ENCODE measurements at regions not wholly inside any gene's neighbourhood (a gene's known extent, or its start where the extent isn't known, plus 50 kb on each side); places are given as distances from the start of the nearest gene placed in this dataset.
"Not testable (repeated sequence)": the region's sequence is repeated elsewhere in the genome, so short reads cannot be mapped to it uniquely, and the experiment has no call there.

DNA sequence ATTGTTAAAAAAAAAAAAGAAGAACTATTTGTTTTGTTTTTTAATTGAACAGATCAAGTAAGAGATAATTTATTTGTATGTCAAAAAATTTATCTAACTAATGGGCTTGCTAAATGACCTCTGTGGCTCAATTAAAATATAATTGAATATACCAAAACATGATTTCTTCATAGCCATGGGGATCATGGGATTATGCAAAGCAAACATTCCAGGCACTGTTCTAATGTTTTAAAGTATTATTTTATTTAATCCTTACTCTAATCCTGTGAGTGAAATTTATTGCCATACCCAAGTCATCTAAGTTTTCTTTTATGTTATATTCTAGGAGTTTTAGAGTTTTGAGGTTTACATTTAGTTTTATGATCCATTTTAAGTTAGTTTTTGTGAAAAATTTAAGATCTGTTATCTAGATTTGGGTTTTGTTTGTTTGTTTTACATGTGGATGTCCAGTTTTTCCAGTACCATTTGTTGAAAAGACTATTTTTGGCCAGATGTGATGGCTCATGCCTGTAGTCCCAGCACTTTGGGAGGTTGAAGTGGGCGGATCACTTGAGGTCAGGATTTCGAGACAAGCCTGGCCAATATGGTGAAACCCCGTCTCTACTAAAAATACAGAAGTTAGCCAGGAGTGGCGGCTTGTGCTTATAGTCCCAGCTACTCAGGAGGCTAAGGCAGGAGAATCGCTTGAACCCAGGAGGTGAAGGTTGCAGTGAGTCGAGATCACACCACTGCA is 52.3 kb upstream of the CNOT10 start:
- CTCF ChIA-PET, result no interaction called here
- no peak overlapping the region for H3K4me3 ChIP-seq (ENCODE audit: low read length)
- peaks cover 0 to 19% (median 8%) of the 10 kb centered on the region in 5 donors for H3K27me3 Mint-ChIP-seq
- no peak overlapping the region for H3K4me3 Mint-ChIP-seq
- H3K36me3 Mint-ChIP-seq, result no peaks in the 10 kb centered on the region
- POLR2A ChIA-PET, result no interaction called here
- H3K27me3 ChIP-seq (ENCODE audit: control insufficient read depth in 2 of 2, insufficient read depth in 2 of 2, low read length in 2 of 2), result no peaks in the 10 kb centered on the region
- peaks cover 0 to 2% (median 0%) of the 10 kb centered on the region in 11 donors for H3K9me3 Mint-ChIP-seq
- H3K36me3 ChIP-seq (ENCODE audit: control insufficient read depth in 2 of 3, insufficient read depth in 3 of 3, low read length in 3 of 3), result no peaks in the 10 kb centered on the region
- no peaks in the 10 kb centered on the region for H3K4me1 Mint-ChIP-seq
- H3K4me1 ChIP-seq (ENCODE audit: control insufficient read depth in 2 of 2, insufficient read depth in 2 of 2, low read length in 2 of 2), result no peaks in the 10 kb centered on the region
- ATAC-seq (no peak), DNase-seq (no peak)
- intact Hi-C loops (cut with micrococcal nuclease), result no loop called here
- no peak overlapping the region for H3K27ac Mint-ChIP-seq
- no peak overlapping the region for H3K27ac ChIP-seq (ENCODE audit: low read depth, low read length)
- no peaks in the 10 kb centered on the region for H3K9me3 ChIP-seq (ENCODE audit: control insufficient read depth in 2 of 3, low read length in 3 of 3)

- ChIA-PET POLR2A (no interaction called here), CTCF (no interaction called here)
- Histone ChIP-seq H3K9me3 (ENCODE audit: control insufficient read depth in 2 of 3, low read length in 3 of 3) (no peaks in the 10 kb centered on the region), H3K27me3 (ENCODE audit: control insufficient read depth in 2 of 2, insufficient read depth in 2 of 2, low read length in 2 of 2) (no peaks in the 10 kb centered on the region), H3K27ac (ENCODE audit: low read depth, low read length) (no peak overlapping the region), H3K36me3 (ENCODE audit: control insufficient read depth in 2 of 3, insufficient read depth in 3 of 3, low read length in 3 of 3) (no peaks in the 10 kb centered on the region), H3K4me3 (ENCODE audit: low read length) (no peak overlapping the region), H3K4me1 (ENCODE audit: control insufficient read depth in 2 of 2, insufficient read depth in 2 of 2, low read length in 2 of 2) (no peaks in the 10 kb centered on the region)
- DNase-seq (no peak), ATAC-seq (no peak)
- Mint-ChIP-seq H3K27ac (no peak overlapping the region), H3K4me1 (no peaks in the 10 kb centered on the region), H3K27me3 (peaks cover 5 to 11% (median 9%) of the 10 kb centered on the region in 5 donors), H3K4me3 (no peak overlapping the region), H3K36me3 (no peaks in the 10 kb centered on the region), H3K9me3 (peaks cover 0 to 2% (median 0%) of the 10 kb centered on the region in 11 donors)
- intact Hi-C loops (cut with micrococcal nuclease), result no loop called here
Measured at GRCh38 chr3:32630266-32630665, 54.7 kb upstream of the CNOT10 start.

- Mint-ChIP-seq H3K4me1 (no peaks in the 10 kb centered on the region), H3K4me3 (peak overlapping the region in 1 of 10 donors; percentile 21), H3K9me3 (peaks cover 0 to 4% (median 0%) of the 10 kb centered on the region in 11 donors), H3K36me3 (no peaks in the 10 kb centered on the region), H3K27me3 (peaks cover 2 to 13% (median 8%) of the 10 kb centered on the region in 5 donors), H3K27ac (no peak overlapping the region)
- no peaks in the 10 kb centered on the region for H3K36me3 ChIP-seq (ENCODE audit: control insufficient read depth in 2 of 3, insufficient read depth in 3 of 3, low read length in 3 of 3)
- ChIA-PET CTCF (no interaction called here), POLR2A (no interaction called here)
- DNase-seq (no peak), ATAC-seq (no peak)
- H3K4me3 ChIP-seq (ENCODE audit: low read length), result no peak overlapping the region
- no peaks in the 10 kb centered on the region for H3K9me3 ChIP-seq (ENCODE audit: control insufficient read depth in 2 of 3, low read length in 3 of 3)
- H3K4me1 ChIP-seq (ENCODE audit: control insufficient read depth in 2 of 2, insufficient read depth in 2 of 2, low read length in 2 of 2), result no peaks in the 10 kb centered on the region
- intact Hi-C loops (cut with micrococcal nuclease), result no loop called here
- no peaks in the 10 kb centered on the region for H3K27me3 ChIP-seq (ENCODE audit: control insufficient read depth in 2 of 2, insufficient read depth in 2 of 2, low read length in 2 of 2)
- H3K27ac ChIP-seq (ENCODE audit: low read depth, low read length), result no peak overlapping the region
Measured at GRCh38 chr3:32626631-32627030, 56.0 kb upstream of the DYNC1LI1 start.

GRCh38 chr3:32625543-32626176 is 55.0 kb upstream of the DYNC1LI1 start:
- ATAC-seq; H3K27me3 ChIP-seq (ENCODE audit: control insufficient read depth in 2 of 2, insufficient read depth in 2 of 2, low read length in 2 of 2); H3K27ac Mint-ChIP-seq; POLR2A ChIA-PET; H3K27ac ChIP-seq (ENCODE audit: low read depth, low read length); DNase-seq; H3K36me3 Mint-ChIP-seq; H3K9me3 Mint-ChIP-seq; H3K4me1 Mint-ChIP-seq; CTCF ChIA-PET; H3K9me3 ChIP-seq (ENCODE audit: control insufficient read depth in 2 of 3, low read length in 3 of 3); H3K4me3 Mint-ChIP-seq; H3K4me3 ChIP-seq (ENCODE audit: low read length); H3K4me1 ChIP-seq (ENCODE audit: control insufficient read depth in 2 of 2, insufficient read depth in 2 of 2, low read length in 2 of 2); H3K36me3 ChIP-seq (ENCODE audit: control insufficient read depth in 2 of 3, insufficient read depth in 3 of 3, low read length in 3 of 3); intact Hi-C loops (cut with micrococcal nuclease): not testable (repeated sequence)
- H3K27me3 Mint-ChIP-seq, result peaks cover 0 to 15% (median 8%) of the 10 kb centered on the region in 5 donors

DNA sequence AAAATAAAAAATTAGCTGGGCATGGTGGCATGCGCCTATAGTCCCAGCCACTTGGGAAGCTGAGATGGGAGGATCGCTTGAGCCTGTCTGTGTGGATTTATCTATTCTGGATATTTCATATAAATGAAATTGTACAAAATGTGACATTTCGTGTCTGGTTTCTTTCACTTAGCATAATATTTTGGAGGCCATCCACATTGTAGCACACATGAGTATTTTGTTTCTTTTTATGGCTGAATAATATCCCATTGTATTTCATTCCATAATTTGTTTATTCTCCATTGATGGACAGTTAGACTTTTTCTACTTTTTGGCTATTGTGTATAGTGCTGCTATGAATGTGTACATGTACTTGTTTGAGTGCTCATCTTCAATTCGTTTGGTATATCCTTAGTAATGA is 52.9 kb upstream of the DYNC1LI1 start:
- peaks cover 0 to 25% (median 8%) of the 10 kb centered on the region in 11 donors for H3K9me3 Mint-ChIP-seq
- no peak overlapping the region for H3K4me3 Mint-ChIP-seq
- ATAC-seq (no peak), DNase-seq (no peak)
- H3K27ac Mint-ChIP-seq, result no peak overlapping the region
- CTCF ChIA-PET, result no interaction called here
- intact Hi-C loops (cut with micrococcal nuclease), result no loop called here
- no peaks in the 10 kb centered on the region for H3K4me1 ChIP-seq (ENCODE audit: control insufficient read depth in 2 of 2, insufficient read depth in 2 of 2, low read length in 2 of 2)
- POLR2A ChIA-PET, result no interaction called here
- H3K27ac ChIP-seq (ENCODE audit: low read depth, low read length), result no peak overlapping the region
- H3K36me3 ChIP-seq (ENCODE audit: control insufficient read depth in 2 of 3, insufficient read depth in 3 of 3, low read length in 3 of 3), result no peaks in the 10 kb centered on the region
- no peaks in the 10 kb centered on the region for H3K4me1 Mint-ChIP-seq
- peaks cover 0 to 19% (median 5%) of the 10 kb centered on the region in 5 donors for H3K27me3 Mint-ChIP-seq
- no peaks in the 10 kb centered on the region for H3K27me3 ChIP-seq (ENCODE audit: control insufficient read depth in 2 of 2, insufficient read depth in 2 of 2, low read length in 2 of 2)
- H3K9me3 ChIP-seq (ENCODE audit: control insufficient read depth in 2 of 3, low read length in 3 of 3), result no peaks in the 10 kb centered on the region
- peaks cover 0 to 4% (median 0%) of the 10 kb centered on the region in 5 donors for H3K36me3 Mint-ChIP-seq
- H3K4me3 ChIP-seq (ENCODE audit: low read length), result no peak overlapping the region

- no peaks in the 10 kb centered on the region for H3K27me3 ChIP-seq (ENCODE audit: control insufficient read depth in 2 of 2, insufficient read depth in 2 of 2, low read length in 2 of 2)
- H3K36me3 ChIP-seq (ENCODE audit: control insufficient read depth in 2 of 3, insufficient read depth in 3 of 3, low read length in 3 of 3), result no peaks in the 10 kb centered on the region
- Mint-ChIP-seq H3K4me1 (no peaks in the 10 kb centered on the region), H3K27ac (no peak overlapping the region), H3K9me3 (peaks cover 0 to 25% (median 6%) of the 10 kb centered on the region in 11 donors), H3K36me3 (peaks cover 0 to 4% (median 0%) of the 10 kb centered on the region in 5 donors), H3K27me3 (peaks cover 0 to 24% (median 0%) of the 10 kb centered on the region in 5 donors), H3K4me3 (no peak overlapping the region)
- no peak overlapping the region for H3K4me3 ChIP-seq (ENCODE audit: low read length)
- CTCF ChIA-PET, result no interaction called here
- ATAC-seq (no peak), DNase-seq (no peak)
- POLR2A ChIA-PET, result no interaction called here
- intact Hi-C loops (cut with micrococcal nuclease), result no loop called here
- no peaks in the 10 kb centered on the region for H3K9me3 ChIP-seq (ENCODE audit: control insufficient read depth in 2 of 3, low read length in 3 of 3)
- no peaks in the 10 kb centered on the region for H3K4me1 ChIP-seq (ENCODE audit: control insufficient read depth in 2 of 2, insufficient read depth in 2 of 2, low read length in 2 of 2)
- no peak overlapping the region for H3K27ac ChIP-seq (ENCODE audit: low read depth, low read length)
Measured at GRCh38 chr3:32621466-32621865, 50.8 kb upstream of the DYNC1LI1 start.
